ENCODE measurements at regions not wholly inside any gene's neighbourhood (a gene's known extent, or its start where the extent isn't known, plus 50 kb on each side); places are given as distances from the start of the nearest gene placed in this dataset.

DNA sequence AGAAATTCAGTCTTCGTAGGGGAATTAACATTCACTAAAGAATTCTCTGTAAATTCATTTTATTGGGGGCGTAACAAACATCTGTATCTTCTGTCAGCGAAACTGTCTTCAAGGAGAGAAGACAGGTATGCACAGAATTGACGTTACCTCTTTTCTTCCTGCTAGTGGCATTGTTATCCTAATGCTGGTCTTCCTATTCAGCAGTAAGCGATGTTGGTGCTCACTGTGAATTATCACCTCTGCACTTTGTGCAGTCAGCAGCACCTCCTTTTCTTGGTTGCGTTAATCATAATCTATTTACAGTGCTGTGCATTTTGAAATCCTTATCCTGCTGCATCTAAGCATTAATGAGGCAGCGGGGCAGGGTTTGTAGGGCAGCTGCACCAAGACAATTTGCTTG, 362.3 kb downstream of the SLC4A3 start:
- no peak overlapping the region for H3K27ac Mint-ChIP-seq
- DNase-seq (ENCODE audit: low spot score in 2 of 2) (no peak), ATAC-seq (ENCODE audit: low read depth) (no peak)
- H3K4me3 Mint-ChIP-seq = no peak overlapping the region
- H3K9me3 Mint-ChIP-seq = peaks cover 2% of the 10 kb centered on the region
- no peaks in the 10 kb centered on the region for H3K36me3 Mint-ChIP-seq
- H3K4me1 Mint-ChIP-seq = no peaks in the 10 kb centered on the region
- no peaks in the 10 kb centered on the region for H3K27me3 Mint-ChIP-seq

DNA sequence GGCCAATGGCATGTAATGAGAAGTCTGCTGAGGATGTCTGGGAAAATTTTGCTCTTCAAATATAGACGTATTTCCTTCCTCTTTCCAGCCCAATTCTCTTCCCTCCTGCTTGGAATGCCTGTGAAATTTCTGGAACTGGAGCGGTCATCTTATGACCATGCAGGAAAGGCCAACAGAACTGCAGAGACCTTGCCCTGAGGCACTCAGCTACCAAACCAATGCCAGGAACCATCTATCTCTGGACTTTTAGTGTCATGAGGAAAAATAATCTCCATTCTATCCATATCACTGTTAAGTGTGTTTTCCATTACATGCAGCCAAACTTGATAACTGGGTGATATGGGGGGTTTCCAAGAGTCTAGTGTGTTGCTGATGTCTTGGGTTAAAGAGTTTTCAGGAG, 363.7 kb downstream of the SLC4A3 start:
- no peaks in the 10 kb centered on the region for H3K36me3 Mint-ChIP-seq
- DNase-seq (ENCODE audit: low spot score in 2 of 2) (no peak), ATAC-seq (ENCODE audit: low read depth) (no peak)
- H3K27ac Mint-ChIP-seq = no peak overlapping the region
- peaks cover 2% of the 10 kb centered on the region for H3K27me3 Mint-ChIP-seq
- no peak overlapping the region for H3K4me3 Mint-ChIP-seq
- no peaks in the 10 kb centered on the region for H3K4me1 Mint-ChIP-seq
- H3K9me3 Mint-ChIP-seq = peaks cover 2% of the 10 kb centered on the region

GRCh38 chr2:219995399-219995798, 368.0 kb downstream of the SLC4A3 start:
- Mint-ChIP-seq H3K36me3 (no peaks in the 10 kb centered on the region), H3K27ac (no peak overlapping the region)
- no peak for ATAC-seq (ENCODE audit: low read depth)

GRCh38 chr2:219995991-219996765, 368.7 kb downstream of the SLC4A3 start:
- ATAC-seq (ENCODE audit: low read depth) = no peak
- Mint-ChIP-seq H3K4me1 (no peaks in the 10 kb centered on the region), H3K4me3 (no peak overlapping the region), H3K27me3 (peaks cover 4% of the 10 kb centered on the region), H3K36me3 (no peaks in the 10 kb centered on the region), H3K9me3 (no peaks in the 10 kb centered on the region), H3K27ac (no peak overlapping the region)
- no peak for DNase-seq (ENCODE audit: low spot score in 2 of 2)

More at GRCh38 chr2:219995399-219995798, 368.0 kb downstream of the SLC4A3 start:
- Mint-ChIP-seq H3K9me3 (peaks cover 2% of the 10 kb centered on the region), H3K27me3 (peaks cover 4% of the 10 kb centered on the region), H3K4me1 (no peaks in the 10 kb centered on the region), H3K4me3 (no peak overlapping the region)
- no peak for DNase-seq (ENCODE audit: low spot score in 2 of 2)

- H3K4me3 Mint-ChIP-seq = no peak overlapping the region
- no peaks in the 10 kb centered on the region for H3K36me3 Mint-ChIP-seq
- H3K9me3 Mint-ChIP-seq = no peaks in the 10 kb centered on the region
- DNase-seq (ENCODE audit: low spot score in 2 of 2) (no peak), ATAC-seq (ENCODE audit: low read depth) (no peak)
- peaks cover 4% of the 10 kb centered on the region for H3K27me3 Mint-ChIP-seq
- no peak overlapping the region for H3K27ac Mint-ChIP-seq
- H3K4me1 Mint-ChIP-seq = no peaks in the 10 kb centered on the region
Observed at GRCh38 chr2:219997341-219997851, 370.0 kb downstream of the SLC4A3 start.

- H3K36me3 Mint-ChIP-seq = no peaks in the 10 kb centered on the region
Observed at GRCh38 chr2:219998107-219998506, 370.7 kb downstream of the SLC4A3 start.

GRCh38 chr2:219998714-219999227, 371.3 kb downstream of the SLC4A3 start:
- no peak overlapping the region for H3K27ac Mint-ChIP-seq

More at GRCh38 chr2:219998107-219998506, 370.7 kb downstream of the SLC4A3 start:
- ATAC-seq (ENCODE audit: low read depth) (no peak), DNase-seq (ENCODE audit: low spot score in 2 of 2) (no peak)
- no peaks in the 10 kb centered on the region for H3K9me3 Mint-ChIP-seq
- H3K4me1 Mint-ChIP-seq = no peaks in the 10 kb centered on the region
- H3K4me3 Mint-ChIP-seq = no peak overlapping the region
- H3K27ac Mint-ChIP-seq = no peak overlapping the region
- peaks cover 4% of the 10 kb centered on the region for H3K27me3 Mint-ChIP-seq

GRCh38 chr2:220000080-220000479, 372.6 kb downstream of the SLC4A3 start:
- Mint-ChIP-seq H3K4me1 (no peaks in the 10 kb centered on the region), H3K27ac (no peak overlapping the region), H3K4me3 (no peak overlapping the region), H3K36me3 (no peaks in the 10 kb centered on the region), H3K9me3 (no peaks in the 10 kb centered on the region), H3K27me3 (peaks cover 4% of the 10 kb centered on the region)
- DNase-seq (ENCODE audit: low spot score in 2 of 2) = no peak
- no peak for ATAC-seq (ENCODE audit: low read depth)

More at GRCh38 chr2:219998714-219999227, 371.3 kb downstream of the SLC4A3 start:
- no peak overlapping the region for H3K4me3 Mint-ChIP-seq
- ATAC-seq (ENCODE audit: low read depth) (no peak), DNase-seq (ENCODE audit: low spot score in 2 of 2) (no peak)
- no peaks in the 10 kb centered on the region for H3K9me3 Mint-ChIP-seq
- H3K27me3 Mint-ChIP-seq = peaks cover 4% of the 10 kb centered on the region
- no peaks in the 10 kb centered on the region for H3K4me1 Mint-ChIP-seq
- no peaks in the 10 kb centered on the region for H3K36me3 Mint-ChIP-seq

DNA sequence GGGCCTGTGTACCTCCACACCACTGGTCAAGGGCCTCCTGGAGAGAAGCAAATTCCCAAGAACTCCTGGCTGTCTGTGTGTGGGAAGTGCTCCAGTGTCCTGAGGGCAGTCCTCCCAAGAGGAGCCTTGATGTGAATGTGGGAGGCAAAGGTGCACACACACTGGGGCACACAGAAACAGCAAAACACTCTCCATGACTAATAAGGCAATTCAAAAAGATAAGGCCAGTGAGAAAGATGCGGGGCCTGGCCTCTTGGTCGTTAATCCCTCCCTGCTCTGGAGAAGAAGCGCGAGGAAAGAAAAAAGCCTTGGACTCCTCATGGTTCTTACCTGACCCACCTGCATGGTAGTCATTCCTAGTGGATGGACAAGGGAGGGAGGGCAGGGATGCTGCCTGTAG, 373.2 kb downstream of the SLC4A3 start:
- Mint-ChIP-seq H3K27me3 (peaks cover 2% of the 10 kb centered on the region), H3K4me1 (no peaks in the 10 kb centered on the region), H3K36me3 (no peaks in the 10 kb centered on the region), H3K27ac (no peak overlapping the region), H3K4me3 (no peak overlapping the region), H3K9me3 (no peaks in the 10 kb centered on the region)
- DNase-seq (ENCODE audit: low spot score in 2 of 2) (no peak), ATAC-seq (ENCODE audit: low read depth) (no peak)

DNA sequence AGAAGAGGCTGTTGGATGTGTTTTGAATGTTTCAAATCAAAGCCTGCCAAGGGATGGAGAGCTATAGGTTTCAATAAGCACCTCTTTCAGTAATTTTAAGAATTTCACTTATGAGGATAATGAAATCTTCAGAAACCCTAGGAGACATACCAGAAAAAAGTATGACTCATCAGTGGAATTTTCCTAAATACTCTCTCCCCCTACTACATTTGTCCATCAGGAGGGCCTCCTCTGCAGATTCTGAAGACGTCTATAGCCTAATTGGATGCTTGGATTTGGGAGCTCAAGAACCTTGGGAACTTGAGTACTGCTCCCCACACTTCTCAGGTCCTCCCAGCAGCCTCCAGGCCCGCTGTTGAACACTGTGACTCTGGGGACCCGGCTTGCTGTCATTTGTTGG, 374.3 kb downstream of the SLC4A3 start:
- DNase-seq (ENCODE audit: low spot score in 2 of 2) (no peak), ATAC-seq (ENCODE audit: low read depth) (no peak)
- no peak overlapping the region for H3K4me3 Mint-ChIP-seq

DNA sequence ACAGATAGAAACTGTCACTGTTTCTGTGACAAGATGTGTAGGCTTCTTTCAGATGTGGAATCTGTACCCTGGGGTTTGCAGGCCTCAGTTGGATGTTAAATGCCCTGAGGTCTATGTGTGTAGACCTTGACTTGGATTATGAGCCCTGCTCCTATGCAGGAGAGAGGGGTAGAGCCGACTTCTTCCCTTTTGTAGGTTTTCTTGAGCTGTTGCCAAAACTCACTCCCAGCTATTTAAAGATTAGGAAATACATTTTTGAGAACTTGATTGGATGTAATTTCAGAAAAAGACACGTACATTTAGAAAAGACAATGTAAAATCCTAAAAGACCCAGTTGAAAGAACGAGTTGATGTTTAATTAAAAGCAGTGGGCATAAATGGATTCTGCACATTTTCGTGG, 374.8 kb downstream of the SLC4A3 start:
- H3K4me1 Mint-ChIP-seq = no peaks in the 10 kb centered on the region
- no peak overlapping the region for H3K4me3 Mint-ChIP-seq
- no peaks in the 10 kb centered on the region for H3K27me3 Mint-ChIP-seq
- no peak for DNase-seq (ENCODE audit: low spot score in 2 of 2)
- no peak overlapping the region for H3K27ac Mint-ChIP-seq
- ATAC-seq (ENCODE audit: low read depth) = no peak
- no peaks in the 10 kb centered on the region for H3K36me3 Mint-ChIP-seq
- no peaks in the 10 kb centered on the region for H3K9me3 Mint-ChIP-seq

More for the DNA sequence above, 374.3 kb downstream of the SLC4A3 start:
- Mint-ChIP-seq H3K9me3 (no peaks in the 10 kb centered on the region), H3K36me3 (no peaks in the 10 kb centered on the region), H3K27me3 (no peaks in the 10 kb centered on the region), H3K27ac (no peak overlapping the region), H3K4me1 (no peaks in the 10 kb centered on the region)

GRCh38 chr2:220002699-220003098, 375.3 kb downstream of the SLC4A3 start:
- Mint-ChIP-seq H3K27me3 (no peaks in the 10 kb centered on the region), H3K9me3 (no peaks in the 10 kb centered on the region), H3K4me3 (no peak overlapping the region), H3K36me3 (no peaks in the 10 kb centered on the region), H3K27ac (no peak overlapping the region), H3K4me1 (no peaks in the 10 kb centered on the region)
- ATAC-seq (ENCODE audit: low read depth) (no peak), DNase-seq (ENCODE audit: low spot score in 2 of 2) (no peak)

DNA sequence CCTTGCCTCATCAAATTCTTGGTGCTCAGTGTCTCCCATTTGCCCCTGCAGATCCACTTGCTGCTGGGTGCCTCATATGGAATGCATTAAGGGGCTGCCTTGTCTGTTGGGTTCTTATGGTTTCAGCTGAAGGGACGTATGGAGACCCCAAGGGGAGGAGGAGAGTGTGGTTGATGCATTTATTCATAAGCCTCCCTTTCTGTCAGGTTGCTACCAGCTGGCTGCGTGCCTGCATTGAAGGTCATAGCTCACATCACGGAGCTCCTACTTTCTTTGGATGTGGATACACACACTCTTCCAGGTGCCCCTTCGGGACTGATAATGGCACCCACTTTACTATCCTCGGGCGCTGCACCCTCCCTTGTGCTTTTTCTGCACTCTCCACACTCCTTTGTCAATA, 377.9 kb downstream of the SLC4A3 start:
- Mint-ChIP-seq H3K36me3 (no peaks in the 10 kb centered on the region), H3K9me3 (peaks cover 2% of the 10 kb centered on the region), H3K4me3 (no peak overlapping the region), H3K4me1 (no peaks in the 10 kb centered on the region), H3K27ac (no peak overlapping the region), H3K27me3 (no peaks in the 10 kb centered on the region)
- DNase-seq (ENCODE audit: low spot score in 2 of 2) (no peak), ATAC-seq (ENCODE audit: low read depth) (no peak)

- Mint-ChIP-seq H3K4me1 (no peaks in the 10 kb centered on the region), H3K9me3 (peaks cover 2% of the 10 kb centered on the region), H3K27ac (no peak overlapping the region), H3K36me3 (no peaks in the 10 kb centered on the region), H3K27me3 (no peaks in the 10 kb centered on the region), H3K4me3 (no peak overlapping the region)
- no peak for DNase-seq (ENCODE audit: low spot score in 2 of 2)
- no peak for ATAC-seq (ENCODE audit: low read depth)
Observed at GRCh38 chr2:220006152-220006621, 378.8 kb downstream of the SLC4A3 start.

All from memory B cell (primary cell).